ENCODE measurements at regions not wholly inside any gene's neighbourhood (a gene's known extent, or its start where the extent isn't known, plus 50 kb on each side); places are given as distances from the start of the nearest gene placed in this dataset.

GRCh38 chr12:126534495-126534894, 1469.3 kb downstream of the AACS start:
- no peak for TF ChIP-seq CTCF (conservative IDR thresholded peaks at IDR 0.05; ENCODE audit: low read depth)
- ChIA-PET POLR2A (ENCODE audit: low non-redundant PET) (no interaction called here), CTCF (interaction anchor here (0.5 kb wide), 1 partner anchor 8 kb away, joined by 3 read pairs; no protein-coding TSS in a partner anchor)
- DNase-seq (ENCODE audit: low spot score): no peak
- no peak overlapping the region for H3K27ac ChIP-seq

GRCh38 chr12:126534942-126535341, 1469.7 kb downstream of the AACS start:
- no peak overlapping the region for H3K27ac ChIP-seq
- ChIA-PET POLR2A (ENCODE audit: low non-redundant PET) (no interaction called here), CTCF (no interaction called here)
- DNase-seq (ENCODE audit: low spot score): no peak
- no peak for TF ChIP-seq CTCF (conservative IDR thresholded peaks at IDR 0.05; ENCODE audit: low read depth)

GRCh38 chr12:126535971-126536370, 1470.7 kb downstream of the AACS start:
- CTCF ChIA-PET: no interaction called here
- no peak for DNase-seq (ENCODE audit: low spot score)
- no peak overlapping the region for H3K27ac ChIP-seq
- TF ChIP-seq CTCF (conservative IDR thresholded peaks at IDR 0.05; ENCODE audit: low read depth): no peak
- POLR2A ChIA-PET (ENCODE audit: low non-redundant PET): no interaction called here

GRCh38 chr12:126537961-126538530, 1472.8 kb downstream of the AACS start:
- DNase-seq (ENCODE audit: low spot score): no peak
- H3K27ac ChIP-seq: no peak overlapping the region
- ChIA-PET POLR2A (ENCODE audit: low non-redundant PET) (no interaction called here), CTCF (no interaction called here)
- TF ChIP-seq CTCF (conservative IDR thresholded peaks at IDR 0.05; ENCODE audit: low read depth): no peak

- no peak overlapping the region for H3K27ac ChIP-seq
- no peak for TF ChIP-seq CTCF (conservative IDR thresholded peaks at IDR 0.05; ENCODE audit: low read depth)
- ChIA-PET CTCF (no interaction called here), POLR2A (ENCODE audit: low non-redundant PET) (no interaction called here)
- DNase-seq (ENCODE audit: low spot score): no peak
Observed at GRCh38 chr12:126538888-126539287, 1473.7 kb downstream of the AACS start.

GRCh38 chr12:126545411-126545810, 1480.2 kb downstream of the AACS start:
- ChIA-PET POLR2A (ENCODE audit: low non-redundant PET) (no interaction called here), CTCF (no interaction called here)
- TF ChIP-seq CTCF (conservative IDR thresholded peaks at IDR 0.05; ENCODE audit: low read depth): no peak
- no peak for DNase-seq (ENCODE audit: low spot score)
- H3K27ac ChIP-seq: no peak overlapping the region

- ChIA-PET CTCF (interaction anchor here (1.0 kb wide), 1 partner anchor 16 kb away, joined by 3 read pairs; no protein-coding TSS in a partner anchor), POLR2A (ENCODE audit: low non-redundant PET) (no interaction called here)
Observed at GRCh38 chr12:126547905-126548304, 1482.7 kb downstream of the AACS start.

More at GRCh38 chr12:126547905-126548304, 1482.7 kb downstream of the AACS start:
- no peak for TF ChIP-seq CTCF (conservative IDR thresholded peaks at IDR 0.05; ENCODE audit: low read depth)
- no peak for DNase-seq (ENCODE audit: low spot score)
- no peak overlapping the region for H3K27ac ChIP-seq

Measured in RWPE1 (cell line).